ENCODE measurements at regions not wholly inside any gene's neighbourhood (a gene's known extent, or its start where the extent isn't known, plus 50 kb on each side); places are given as distances from the start of the nearest gene placed in this dataset.

GRCh38 chr20:46816097-46816496 is 78.5 kb upstream of the EYA2 start:
- Histone ChIP-seq H3K4me3 (no peak overlapping the region), H3K4me1 (peaks cover 0 to 4% of the 10 kb centered on the region in 2 donors), H3K27ac (no peak overlapping the region), H3K36me3 (no peaks in the 10 kb centered on the region), H3K9me3 (no peaks in the 10 kb centered on the region), H3K27me3 (peaks cover 8% of the 10 kb centered on the region)
- TF ChIP-seq CTCF (IDR thresholded peaks at IDR 0.05), result no peak
- intact Hi-C loops (cut with DNase I), result no loop called here
- DNase-seq (ENCODE audit: low spot score in 2 of 2), result no peak

DNA sequence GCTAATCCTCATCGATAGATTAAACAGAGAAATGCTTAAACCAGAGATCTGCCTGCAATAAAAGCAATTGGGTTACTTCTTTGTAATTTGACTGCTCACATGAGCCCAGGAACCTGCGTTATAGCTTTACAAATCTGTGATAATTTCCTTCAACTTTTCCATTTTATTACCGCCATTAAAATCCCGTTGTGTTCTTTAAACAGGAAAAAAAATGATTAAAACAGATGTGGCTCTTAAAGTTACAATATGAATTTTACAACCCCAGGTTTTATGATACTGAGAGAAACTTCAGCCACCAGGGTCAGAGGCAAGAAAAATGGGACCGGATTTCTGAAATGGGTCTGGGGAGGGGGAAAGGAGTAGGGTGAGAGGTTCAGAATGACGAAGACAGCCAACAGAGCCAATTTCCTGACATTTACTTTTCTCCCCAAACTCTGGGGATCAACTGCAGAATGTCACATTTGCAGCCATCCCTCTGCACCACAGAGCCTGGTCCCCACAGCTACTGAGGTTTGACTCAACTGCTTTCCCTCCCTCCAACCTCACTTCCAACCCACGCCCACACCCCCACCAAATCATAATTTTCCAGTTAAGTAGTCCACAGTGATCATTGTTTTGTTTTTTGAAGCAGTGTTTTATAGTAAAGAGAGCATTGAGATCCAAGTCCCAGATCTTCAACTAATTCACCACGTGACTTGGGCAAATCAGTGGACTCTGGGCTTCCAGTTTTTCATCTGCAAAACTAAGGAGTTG is 77.6 kb upstream of the EYA2 start:
- no peak for TF ChIP-seq CTCF (IDR thresholded peaks at IDR 0.05)
- no peaks in the 10 kb centered on the region for H3K4me1 ChIP-seq
- H3K27ac ChIP-seq, result no peak overlapping the region
- H3K4me3 ChIP-seq, result no peak overlapping the region
- intact Hi-C loops (cut with DNase I), result no loop called here
- no peaks in the 10 kb centered on the region for H3K9me3 ChIP-seq
- no peak for DNase-seq (ENCODE audit: low spot score in 2 of 2)
- peaks cover 3% of the 10 kb centered on the region for H3K27me3 ChIP-seq
- H3K36me3 ChIP-seq, result no peaks in the 10 kb centered on the region

DNA sequence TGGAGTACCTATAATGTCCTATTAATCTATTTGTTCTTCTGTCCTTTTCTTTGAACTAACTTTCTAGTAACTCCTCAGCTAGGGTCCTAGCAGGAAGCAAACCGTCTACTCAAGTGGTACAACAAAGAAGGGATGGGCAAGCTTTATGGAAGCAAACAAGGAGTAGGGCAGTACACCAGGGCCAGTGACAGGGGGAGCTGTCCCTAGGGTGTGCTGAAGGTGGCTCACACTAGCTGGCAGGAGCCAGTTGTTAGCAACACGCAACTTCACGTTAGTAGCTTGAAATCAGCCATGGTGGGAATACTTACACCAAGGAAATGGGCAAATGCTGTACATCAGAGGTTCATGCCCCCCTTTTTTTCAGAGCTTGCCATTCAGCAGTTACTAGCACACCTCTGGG is 74.0 kb upstream of the EYA2 start:
- intact Hi-C loops (cut with DNase I), result no loop called here
- Histone ChIP-seq H3K4me1 (no peaks in the 10 kb centered on the region), H3K27me3 (no peaks in the 10 kb centered on the region), H3K4me3 (no peak overlapping the region), H3K9me3 (no peaks in the 10 kb centered on the region), H3K36me3 (no peaks in the 10 kb centered on the region), H3K27ac (no peak overlapping the region)
- DNase-seq (ENCODE audit: low spot score in 2 of 2), result no peak
- no peak for TF ChIP-seq CTCF (IDR thresholded peaks at IDR 0.05)

DNA sequence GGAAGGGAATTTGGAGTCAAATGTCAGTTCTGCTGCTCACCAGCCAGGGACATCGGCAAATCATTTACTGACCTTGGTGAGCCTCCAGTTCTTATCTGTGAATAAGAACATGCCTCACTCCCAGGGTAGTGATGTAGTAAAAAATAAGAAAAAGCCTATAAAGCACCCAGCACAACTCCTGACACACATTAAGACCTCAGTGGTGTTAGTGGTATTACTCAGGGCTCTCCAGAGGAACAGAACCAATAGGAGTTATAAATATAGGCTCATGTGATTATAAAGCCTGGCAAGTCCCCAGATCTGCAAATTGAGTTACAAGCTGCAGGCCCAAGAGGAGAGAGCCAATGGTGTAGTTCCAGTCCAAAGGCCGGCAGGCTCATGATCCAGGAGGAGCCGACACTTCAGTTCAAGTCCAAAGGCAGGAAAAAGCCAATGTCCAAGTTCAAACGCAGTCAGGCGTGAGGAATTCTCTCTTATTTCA is 71.3 kb upstream of the EYA2 start:
- H3K27me3 ChIP-seq, result no peaks in the 10 kb centered on the region
- H3K4me1 ChIP-seq, result no peaks in the 10 kb centered on the region
- TF ChIP-seq CTCF (IDR thresholded peaks at IDR 0.05), result no peak
- no peak overlapping the region for H3K27ac ChIP-seq
- no peaks in the 10 kb centered on the region for H3K9me3 ChIP-seq
- intact Hi-C loops (cut with DNase I), result no loop called here
- no peak overlapping the region for H3K4me3 ChIP-seq
- H3K36me3 ChIP-seq, result no peaks in the 10 kb centered on the region
- no peak for DNase-seq (ENCODE audit: low spot score in 2 of 2)

- intact Hi-C loops (cut with DNase I), result no loop called here
- no peak for TF ChIP-seq CTCF (IDR thresholded peaks at IDR 0.05)
- no peak overlapping the region for H3K4me3 ChIP-seq
Measured at GRCh38 chr20:46823753-46824152, 70.9 kb upstream of the EYA2 start.

More at GRCh38 chr20:46823753-46824152, 70.9 kb upstream of the EYA2 start:
- H3K4me1 ChIP-seq, result no peaks in the 10 kb centered on the region
- H3K27ac ChIP-seq, result no peak overlapping the region
- no peak for DNase-seq (ENCODE audit: low spot score in 2 of 2)
- H3K36me3 ChIP-seq, result no peaks in the 10 kb centered on the region
- H3K27me3 ChIP-seq, result no peaks in the 10 kb centered on the region
- H3K9me3 ChIP-seq, result no peaks in the 10 kb centered on the region

Measured in ascending aorta (tissue), 2 donors.